ENCODE measurements at regions not wholly inside any gene's neighbourhood (a gene's known extent, or its start where the extent isn't known, plus 50 kb on each side); places are given as distances from the start of the nearest gene placed in this dataset.

DNA sequence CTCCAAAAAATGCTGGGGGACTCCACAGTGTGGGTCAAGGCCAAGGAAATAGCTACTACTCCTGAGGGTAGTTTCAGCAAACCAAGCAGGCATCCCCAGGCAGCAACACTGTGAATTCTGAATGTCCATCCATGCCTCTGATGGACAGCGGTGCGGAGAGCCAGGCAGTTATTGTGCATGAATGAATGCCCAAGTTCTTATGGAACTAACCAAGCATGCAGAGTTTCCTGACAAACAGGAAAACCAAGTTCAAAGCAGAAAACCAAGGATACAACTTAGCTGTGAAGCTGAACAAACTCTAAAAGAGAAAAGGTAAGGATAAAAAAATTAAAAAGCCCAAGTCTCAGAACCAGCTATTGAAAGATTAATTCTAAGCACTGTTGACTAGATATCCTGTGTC, 642.6 kb upstream of the HS3ST1 start:
- no peak overlapping the region for H2AK5ac ChIP-seq (ENCODE audit: low read depth, low read length)
- no peak overlapping the region for H3K4me3 ChIP-seq (ENCODE audit: extremely low read depth in 1 of 4, insufficient read depth in 2 of 4, low read depth in 3 of 4, low read length in 4 of 4)
- peak overlapping the region; percentile 79; the same call in 1 of the 2 replicates for H2AFZ ChIP-seq (ENCODE audit: low read length)
- H3K9ac ChIP-seq (replicated peaks in 1 of 4; ENCODE audit: extremely low read depth in 1 of 4, low read depth in 3 of 4, low read length in 3 of 4), result no peak overlapping the region
- H2BK20ac ChIP-seq (ENCODE audit: low read length), result no peak overlapping the region
- ChIA-PET CTCF (ENCODE audit: partially characterized antibody) (no interaction called here), POLR2A (ENCODE audit: partially characterized antibody) (no interaction called here)
- H3K36me3 ChIP-seq (ENCODE audit: control insufficient read depth in 2 of 4, insufficient read depth in 4 of 4, low read length in 3 of 4), result no peaks in the 10 kb centered on the region
- no peaks in the 10 kb centered on the region for H3K4me1 ChIP-seq (replicated peaks in 1 of 4; ENCODE audit: control insufficient read depth in 3 of 4, insufficient read depth in 4 of 4, low read length in 3 of 4)
- no peak overlapping the region for H3K23ac ChIP-seq (ENCODE audit: insufficient read length)
- H4K5ac ChIP-seq (ENCODE audit: insufficient read length, low read depth, low read length), result no peak overlapping the region
- H3K56ac ChIP-seq (replicated peaks; ENCODE audit: insufficient read length, low read depth, low read length), result no peak overlapping the region
- no peaks in the 10 kb centered on the region for H4K20me1 ChIP-seq (replicated peaks in 1 of 2; ENCODE audit: control insufficient read depth in 1 of 2, insufficient read depth in 2 of 2, low read length in 2 of 2)
- H3K23me2 ChIP-seq (ENCODE audit: low read depth, low read length), result no peaks in the 10 kb centered on the region; the same call in 1 of the 2 replicates
- H2BK15ac ChIP-seq (ENCODE audit: low read length), result no peak overlapping the region
- no peak overlapping the region for H3K4me2 ChIP-seq (ENCODE audit: insufficient read depth in 1 of 2, low read depth in 2 of 2, low read length in 2 of 2)
- no peak overlapping the region for H2BK5ac ChIP-seq (ENCODE audit: low read depth, low read length)
- no peaks in the 10 kb centered on the region for H3K79me1 ChIP-seq (ENCODE audit: low read depth, low read length)
- H2BK120ac ChIP-seq (replicated peaks; ENCODE audit: low read depth, low read length), result peak overlapping the region; percentile 38
- H4K8ac ChIP-seq (ENCODE audit: extremely low read depth, insufficient read depth, low read length), result no peak overlapping the region
- no peak overlapping the region for H4K91ac ChIP-seq (replicated peaks; ENCODE audit: insufficient read length, low read length)
- H3K18ac ChIP-seq (ENCODE audit: extremely low read depth, low read length), result no peak overlapping the region
- H3K27me3 ChIP-seq (replicated peaks in 1 of 4; ENCODE audit: control insufficient read depth in 3 of 4, extremely low read depth in 1 of 4, insufficient read depth in 3 of 4, low read length in 3 of 4), result no peaks in the 10 kb centered on the region
- 96% methylated on average over 2 of the region's 2 CpGs; no CpG with 5 or more reads in 1 of the 2 experiments for WGBS, 2 experiments (ENCODE audit: extremely low coverage in 1 of 2, insufficient coverage in 1 of 2, insufficient read length in 1 of 2, insufficient replicate concordance in 2 of 2, low coverage in 1 of 2, low lambda C conversion rate in 2 of 2, missing lambda C conversion rate in 1 of 2)
- no peak overlapping the region for H2BK12ac ChIP-seq (ENCODE audit: low read depth, low read length)
- no peak overlapping the region for H3K27ac ChIP-seq (ENCODE audit: low read depth, low read length)
- no peak for FAIRE-seq
- DNase-seq (ENCODE audit: low read depth in 1 of 2, low spot score in 2 of 2), result no peak
- no peaks in the 10 kb centered on the region for H3K79me2 ChIP-seq (ENCODE audit: control insufficient read depth in 1 of 2, insufficient read depth in 2 of 2, low read length in 2 of 2)
- no peaks in the 10 kb centered on the region for H3K9me3 ChIP-seq (ENCODE audit: insufficient read depth in 2 of 2, low read depth in 1 of 2, low read length in 1 of 2)
- no peak overlapping the region for H3K4ac ChIP-seq (replicated peaks; ENCODE audit: insufficient read length, low read depth, low read length)
- no peak overlapping the region for H3K14ac ChIP-seq (ENCODE audit: insufficient read length)
- no peak for TF ChIP-seq BACH1 (IDR thresholded peaks at IDR 0.05; ENCODE audit: low read length)
- no peak for TF ChIP-seq TAF1 (IDR thresholded peaks at IDR 0.05; ENCODE audit: low read depth, low read length)
- TF ChIP-seq CEBPB (IDR thresholded peaks at IDR 0.05; ENCODE audit: low read depth, low read length), result no peak
- TF ChIP-seq ZNF274 (IDR thresholded peaks at IDR 0.05; ENCODE audit: borderline replicate concordance, extremely low read depth, low read length), result no peak
- TF ChIP-seq CHD1 (IDR thresholded peaks at IDR 0.05; ENCODE audit: low read depth, low read length), result no peak
- no peak for TF ChIP-seq RXRA (IDR thresholded peaks at IDR 0.05; ENCODE audit: insufficient read depth, low read depth, low read length)
- TF ChIP-seq, protein P1, sequence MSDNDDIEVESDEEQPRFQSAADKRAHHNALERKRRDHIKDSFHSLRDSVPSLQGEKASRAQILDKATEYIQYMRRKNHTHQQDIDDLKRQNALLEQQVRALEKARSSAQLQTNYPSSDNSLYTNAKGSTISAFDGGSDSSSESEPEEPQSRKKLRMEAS (IDR thresholded peaks at IDR 0.05), result no peak
- no peak for TF ChIP-seq PHF8 (conservative IDR thresholded peaks at IDR 0.05; ENCODE audit: low read depth, low read length)
- TF ChIP-seq, protein P2, sequence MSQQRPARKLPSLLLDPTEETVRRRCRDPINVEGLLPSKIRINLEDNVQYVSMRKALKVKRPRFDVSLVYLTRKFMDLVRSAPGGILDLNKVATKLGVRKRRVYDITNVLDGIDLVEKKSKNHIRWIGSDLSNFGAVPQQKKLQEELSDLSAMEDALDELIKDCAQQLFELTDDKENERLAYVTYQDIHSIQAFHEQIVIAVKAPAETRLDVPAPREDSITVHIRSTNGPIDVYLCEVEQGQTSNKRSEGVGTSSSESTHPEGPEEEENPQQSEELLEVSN (IDR thresholded peaks at IDR 0.05), result no peak
- no peak for TF ChIP-seq GABPA (IDR thresholded peaks at IDR 0.05; ENCODE audit: borderline replicate concordance, insufficient read depth, low read length)
- TF ChIP-seq POU5F1 (IDR thresholded peaks at IDR 0.05; ENCODE audit: low read depth, low read length), result no peak
- TF ChIP-seq CTBP2 (IDR thresholded peaks at IDR 0.05; ENCODE audit: borderline replicate concordance, insufficient read depth, insufficient read length, low read length), result no peak
- no peak for TF ChIP-seq NRF1 (IDR thresholded peaks at IDR 0.05; ENCODE audit: low read depth, low read length)
- TF ChIP-seq, protein P3, sequence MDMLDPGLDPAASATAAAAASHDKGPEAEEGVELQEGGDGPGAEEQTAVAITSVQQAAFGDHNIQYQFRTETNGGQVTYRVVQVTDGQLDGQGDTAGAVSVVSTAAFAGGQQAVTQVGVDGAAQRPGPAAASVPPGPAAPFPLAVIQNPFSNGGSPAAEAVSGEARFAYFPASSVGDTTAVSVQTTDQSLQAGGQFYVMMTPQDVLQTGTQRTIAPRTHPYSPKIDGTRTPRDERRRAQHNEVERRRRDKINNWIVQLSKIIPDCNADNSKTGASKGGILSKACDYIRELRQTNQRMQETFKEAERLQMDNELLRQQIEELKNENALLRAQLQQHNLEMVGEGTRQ (IDR thresholded peaks at IDR 0.05; ENCODE audit: low read length), result no peak
